Progenitor cell of endocrine pancreas (in vitro differentiated cells): ENCODE measurements at regions not wholly inside any gene's neighbourhood (a gene's known extent, or its start where the extent isn't known, plus 50 kb on each side); places are given as distances from the start of the nearest gene placed in this dataset.
A peak's percentile ranks its signal among the peaks of the same experiment; 100 is the strongest.

ENCODE experiments used
- DNase-seq: peaks from one replicate; pipeline ENCODE4 v3.0.0; 2021; ENCODE audit warnings: low spot score; ENCODE audit not compliant: unreplicated experiment
- H3K27ac Mint-ChIP-seq: 2 replicates; pipeline ENCODE4 v1.8.0; 2021; ENCODE audit warnings: mild to moderate bottlenecking, moderate library complexity, mixed read lengths
- H3K27me3 Mint-ChIP-seq: 2 replicates; pipeline ENCODE4 v1.8.0; 2021; ENCODE audit warnings: mixed read lengths
- H3K36me3 Mint-ChIP-seq: 2 replicates; pipeline ENCODE4 v1.8.0; 2022; ENCODE audit warnings: mixed read lengths; ENCODE audit not compliant: insufficient read depth
- H3K4me1 Mint-ChIP-seq: 2 replicates; pipeline ENCODE4 v1.8.0; 2021; ENCODE audit warnings: low read depth, mixed read lengths
- H3K4me3 Mint-ChIP-seq: 2 replicates; pipeline ENCODE4 v1.8.0; 2021; ENCODE audit warnings: low read depth, mild to moderate bottlenecking, moderate library complexity, mixed read lengths
- H3K9me3 Mint-ChIP-seq: 2 replicates; pipeline ENCODE4 v1.8.0; 2021; ENCODE audit warnings: low read depth, mixed read lengths
- TF ChIP-seq, protein P1 (sequence below): fragments of 200-600 bp; sonication (generic); IDR thresholded peaks from one replicate; pipeline ENCODE4 v1.5.0; 2021; ENCODE audit warnings: antibody characterized with exemption, mild to moderate bottlenecking; ENCODE audit not compliant: unreplicated experiment

DNA sequence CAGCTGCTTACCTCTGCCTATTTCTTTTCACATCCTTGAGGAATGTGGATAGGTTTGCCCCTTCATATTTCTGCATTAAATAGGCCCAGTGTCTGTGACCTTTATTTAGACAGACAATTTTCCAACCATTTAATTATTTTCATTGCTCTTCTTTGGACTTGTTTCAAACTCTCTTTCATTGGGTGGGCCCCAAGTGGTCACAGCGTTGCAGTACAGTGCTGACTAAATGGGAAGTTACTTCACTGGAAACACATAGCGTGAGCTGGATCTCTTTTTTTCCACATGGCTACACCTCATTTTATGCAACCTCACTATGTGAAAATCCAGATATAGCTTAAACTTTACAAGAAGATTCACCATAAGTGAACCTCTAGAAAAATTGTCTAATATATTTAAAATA is 438.9 kb downstream of the ADAMTS20 start:
- H3K36me3 Mint-ChIP-seq = no peaks in the 10 kb centered on the region
- no peak overlapping the region for H3K27ac Mint-ChIP-seq
- peaks cover 5% of the 10 kb centered on the region for H3K9me3 Mint-ChIP-seq
- DNase-seq = no peak
- no peaks in the 10 kb centered on the region for H3K27me3 Mint-ChIP-seq
- TF ChIP-seq, protein P1, sequence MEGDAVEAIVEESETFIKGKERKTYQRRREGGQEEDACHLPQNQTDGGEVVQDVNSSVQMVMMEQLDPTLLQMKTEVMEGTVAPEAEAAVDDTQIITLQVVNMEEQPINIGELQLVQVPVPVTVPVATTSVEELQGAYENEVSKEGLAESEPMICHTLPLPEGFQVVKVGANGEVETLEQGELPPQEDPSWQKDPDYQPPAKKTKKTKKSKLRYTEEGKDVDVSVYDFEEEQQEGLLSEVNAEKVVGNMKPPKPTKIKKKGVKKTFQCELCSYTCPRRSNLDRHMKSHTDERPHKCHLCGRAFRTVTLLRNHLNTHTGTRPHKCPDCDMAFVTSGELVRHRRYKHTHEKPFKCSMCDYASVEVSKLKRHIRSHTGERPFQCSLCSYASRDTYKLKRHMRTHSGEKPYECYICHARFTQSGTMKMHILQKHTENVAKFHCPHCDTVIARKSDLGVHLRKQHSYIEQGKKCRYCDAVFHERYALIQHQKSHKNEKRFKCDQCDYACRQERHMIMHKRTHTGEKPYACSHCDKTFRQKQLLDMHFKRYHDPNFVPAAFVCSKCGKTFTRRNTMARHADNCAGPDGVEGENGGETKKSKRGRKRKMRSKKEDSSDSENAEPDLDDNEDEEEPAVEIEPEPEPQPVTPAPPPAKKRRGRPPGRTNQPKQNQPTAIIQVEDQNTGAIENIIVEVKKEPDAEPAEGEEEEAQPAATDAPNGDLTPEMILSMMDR = peak; percentile 33
- H3K4me1 Mint-ChIP-seq = peaks cover 21% of the 10 kb centered on the region
- H3K4me3 Mint-ChIP-seq = no peak overlapping the region

DNA sequence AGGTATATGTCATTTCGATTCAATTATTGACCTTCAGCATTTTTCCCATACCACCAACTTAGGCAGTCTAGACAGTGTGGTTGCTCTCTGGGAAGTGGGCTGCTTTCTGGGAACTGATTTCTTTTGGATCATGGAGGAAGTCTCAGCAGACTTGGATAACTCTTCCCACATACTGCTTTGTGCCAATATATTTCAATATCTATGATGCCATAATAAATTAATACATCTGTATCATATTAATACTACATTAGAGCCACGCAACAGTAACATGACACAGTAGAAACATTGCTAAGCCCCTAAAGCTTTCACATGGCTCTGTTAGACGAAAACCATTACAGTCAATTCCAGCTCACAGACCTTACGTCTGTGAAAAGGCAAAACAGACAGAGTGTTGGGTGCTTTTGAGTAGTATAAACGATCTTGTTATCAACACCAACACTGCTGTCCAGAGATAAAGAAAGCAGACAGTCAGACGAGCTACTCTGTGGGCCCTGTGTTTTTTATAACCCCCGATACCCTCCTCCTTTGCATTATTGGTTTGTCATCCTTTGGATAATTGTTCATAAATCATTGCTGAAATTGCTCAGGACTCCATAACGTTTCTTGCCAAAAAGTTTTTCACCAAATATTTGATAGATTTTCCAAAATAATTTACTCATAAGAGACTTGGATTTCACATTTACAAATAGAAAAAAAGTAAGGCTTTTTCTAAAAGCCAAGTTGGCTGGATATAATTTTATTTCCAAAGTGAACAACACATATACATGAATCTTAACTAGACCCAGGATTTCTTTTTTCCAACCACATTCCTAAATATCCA is 439.7 kb downstream of the ADAMTS20 start:
- DNase-seq = no peak
- Mint-ChIP-seq H3K4me3 (no peak overlapping the region), H3K36me3 (no peaks in the 10 kb centered on the region), H3K9me3 (peaks cover 5% of the 10 kb centered on the region), H3K27ac (peak overlapping the region; percentile 84), H3K27me3 (no peaks in the 10 kb centered on the region), H3K4me1 (peaks cover 21% of the 10 kb centered on the region)
- TF ChIP-seq, protein P1 = no peak

DNA sequence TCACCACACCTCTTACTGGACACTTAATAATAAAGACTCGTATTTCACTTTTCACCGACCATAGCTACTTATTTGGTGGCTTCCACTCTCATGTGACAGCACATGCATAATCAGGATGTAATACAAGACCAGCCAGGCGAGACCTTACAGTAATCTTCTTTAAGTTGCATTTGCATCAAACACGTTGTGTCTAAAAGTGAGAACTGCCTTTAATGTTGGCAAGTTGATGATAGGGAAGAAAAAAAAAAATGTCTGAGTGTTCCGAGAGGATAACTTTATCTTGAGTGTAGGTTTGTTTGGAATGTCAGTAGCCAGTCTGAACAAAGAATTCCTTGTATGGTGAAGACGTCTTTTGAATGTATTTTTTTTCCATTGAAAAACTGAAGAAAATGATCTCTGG is 440.4 kb downstream of the ADAMTS20 start:
- H3K4me3 Mint-ChIP-seq = no peak overlapping the region
- peaks cover 21% of the 10 kb centered on the region for H3K4me1 Mint-ChIP-seq
- no peaks in the 10 kb centered on the region for H3K27me3 Mint-ChIP-seq
- H3K36me3 Mint-ChIP-seq = no peaks in the 10 kb centered on the region
- no peak for DNase-seq
- TF ChIP-seq, protein P1 = no peak
- peaks cover 5% of the 10 kb centered on the region for H3K9me3 Mint-ChIP-seq
- H3K27ac Mint-ChIP-seq = peak overlapping the region; percentile 84

DNA sequence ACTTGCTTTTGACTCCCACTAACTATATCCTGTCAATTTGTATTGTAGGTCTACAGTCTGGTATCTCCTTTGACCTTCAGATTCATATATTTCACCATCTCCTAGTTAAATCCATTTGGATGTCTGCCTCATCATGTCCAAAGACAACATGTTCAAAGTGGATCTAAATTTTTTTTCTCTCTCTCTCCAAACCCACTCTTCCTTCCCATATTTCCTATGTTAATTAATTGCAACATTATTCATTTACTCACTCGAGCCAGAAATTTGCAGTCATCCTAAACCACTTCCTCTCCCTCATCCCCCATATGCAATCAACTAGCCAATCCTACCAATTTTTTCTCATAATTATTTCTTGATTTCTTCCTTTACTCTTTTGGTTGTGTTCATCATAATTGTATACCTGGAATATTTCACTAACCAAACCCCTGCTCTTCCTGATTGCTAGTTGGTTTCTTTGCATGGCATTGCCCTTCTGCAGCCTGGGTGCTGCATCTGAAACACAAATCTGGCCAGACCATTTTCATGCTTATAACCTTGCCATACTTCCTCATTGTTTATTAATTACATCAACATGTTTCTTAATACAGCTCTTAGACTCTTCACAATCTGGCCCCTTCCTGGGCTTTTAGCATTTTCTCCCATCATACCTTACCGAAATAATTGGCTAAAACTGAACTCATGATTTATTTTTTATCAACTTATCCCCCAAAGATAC is 442.2 kb downstream of the ADAMTS20 start:
- no peaks in the 10 kb centered on the region for H3K27me3 Mint-ChIP-seq
- H3K4me3 Mint-ChIP-seq = no peak overlapping the region
- H3K9me3 Mint-ChIP-seq = peaks cover 5% of the 10 kb centered on the region
- peaks cover 26% of the 10 kb centered on the region for H3K4me1 Mint-ChIP-seq
- TF ChIP-seq, protein P1 = no peak
- no peak overlapping the region for H3K27ac Mint-ChIP-seq
- no peak for DNase-seq
- H3K36me3 Mint-ChIP-seq = no peaks in the 10 kb centered on the region

DNA sequence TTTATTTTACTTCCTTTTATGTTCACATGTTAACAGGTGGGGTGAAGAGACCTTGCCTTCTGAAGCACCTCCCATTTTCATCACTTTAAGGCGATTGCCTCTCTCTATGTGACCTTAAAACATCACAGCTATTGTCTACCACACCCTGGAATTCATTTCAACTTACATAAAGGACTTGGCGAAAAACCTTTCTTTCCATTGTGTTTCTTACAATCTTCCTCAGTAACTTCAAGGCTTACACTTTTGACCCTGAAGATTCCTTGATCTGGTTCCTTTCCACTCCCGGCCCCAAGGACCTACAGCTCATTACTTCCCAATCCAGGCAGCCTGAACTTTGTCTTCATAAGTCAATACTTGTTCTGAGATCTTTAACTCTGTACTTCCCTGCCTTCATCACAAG is 443.3 kb downstream of the ADAMTS20 start:
- peaks cover 25% of the 10 kb centered on the region for H3K4me1 Mint-ChIP-seq
- H3K4me3 Mint-ChIP-seq = no peak overlapping the region
- DNase-seq = no peak
- H3K36me3 Mint-ChIP-seq = no peaks in the 10 kb centered on the region
- no peaks in the 10 kb centered on the region for H3K27me3 Mint-ChIP-seq
- peaks cover 5% of the 10 kb centered on the region for H3K9me3 Mint-ChIP-seq
- TF ChIP-seq, protein P1 = no peak
- H3K27ac Mint-ChIP-seq = no peak overlapping the region
